Spleen (tissue), 11 donors: ENCODE measurements at regions not wholly inside any gene's neighbourhood (a gene's known extent, or its start where the extent isn't known, plus 50 kb on each side); places are given as distances from the start of the nearest gene placed in this dataset.

Experiments used
- DNase-seq: peaks from one replicate; pipeline ENCODE4 v3.0.0-alpha.2; 2020
- H3K27ac ChIP-seq, 8 donors: fragments of 200-600 bp; sonication (generic) in 7 of 8; 1 replicate in 4 of 8; 2 replicates in 4 of 8; pipeline versions ENCODE4 v1.5.0 to v1.8.0; 2016 to 2021; ENCODE audit warnings: inconsistent platforms in 4 of 8, mild to moderate bottlenecking in 4 of 8, moderate library complexity in 1 of 8
- H3K27me3 ChIP-seq, 7 donors: fragments of 200-600 bp; sonication (generic) in 6 of 7; replicated peaks in 1 of 7; 1 replicate in 4 of 7; 2 replicates in 3 of 7; pipeline versions ENCODE4 v1.5.0 to v1.8.0; 2016 to 2021; ENCODE audit warnings: inconsistent platforms in 3 of 7, mild to moderate bottlenecking in 1 of 7
- H3K36me3 ChIP-seq, 6 donors: fragments of 200-600 bp; sonication (generic) in 5 of 6; 1 replicate in 4 of 6; 2 replicates in 2 of 6; pipeline versions ENCODE4 v1.5.0 to v1.8.0; 2016 to 2021; ENCODE audit warnings: inconsistent platforms in 2 of 6
- H3K4me1 ChIP-seq, 6 donors: fragments of 200-600 bp; sonication (generic) in 5 of 6; 1 replicate in 3 of 6; 2 replicates in 3 of 6; pipeline versions ENCODE4 v1.5.0 to v1.8.0; 2016 to 2021; ENCODE audit warnings: inconsistent platforms in 3 of 6
- H3K4me3 ChIP-seq, 8 donors: fragments of 200-600 bp; sonication (generic) in 7 of 8; 1 replicate in 4 of 8; 2 replicates in 4 of 8; pipeline versions ENCODE4 v1.5.0 to v1.8.0; 2016 to 2021; ENCODE audit warnings: inconsistent platforms in 4 of 8, mild to moderate bottlenecking in 4 of 8, moderate library complexity in 2 of 8
- H3K9me3 ChIP-seq, 8 donors: fragments of 200-600 bp; sonication (generic) in 7 of 8; 1 replicate in 4 of 8; 2 replicates in 4 of 8; pipeline versions ENCODE4 v1.5.0 to v1.8.0; 2016 to 2021; ENCODE audit warnings: inconsistent platforms in 4 of 8
- POLR2A ChIP-seq, 3 donors: fragments of 450-650 bp; IDR thresholded peaks; one replicate each; pipeline ENCODE4 v1.5.1; 2017; ENCODE audit warnings: antibody characterized with exemption in 3 of 3, mild to moderate bottlenecking in 1 of 3
- POLR2AphosphoS5 ChIP-seq, 3 donors: sonication (generic); formaldehyde crosslinking; IDR thresholded peaks; one replicate each; pipeline ENCODE4 v1.5.1; 2017; ENCODE audit warnings: antibody characterized with exemption in 3 of 3
- WGBS, 5 donors: extraction: QIAGEN DNeasy Blood & Tissue Kit in 3 of 5; methylation state at CpG; one replicate each; pipeline versions ENCODE4 v1.1.5 to v1.1.7; 2013 to 2018; 5-methylcytosine and 5-hydroxymethylcytosine counted together
- intact Hi-C: fragments of 100-400 bp; cut with DNase I; formaldehyde crosslinking; loops from one replicate; pipeline ENCODE4 v1.15.0; 2023; ENCODE audit warnings: low total_unique reads
- TF ChIP-seq, protein P1 (sequence below), 11 experiments: fragments of 200-600 bp in 7 of 11; fragments of 450-650 bp in 4 of 11; sonication (generic) in 4 of 11; IDR thresholded peaks in 8 of 11; conservative IDR thresholded peaks in 3 of 11; 1 replicate in 7 of 11; 2 replicates in 4 of 11; pipeline versions ENCODE4 v1.4.0 to v1.8.0; 2016 to 2021; ENCODE audit warnings: antibody characterized with exemption in 11 of 11, inconsistent platforms in 4 of 11, mild to moderate bottlenecking in 1 of 11
- donor health status: healthy with polysubstance abuse.
- donor health status: DM: no; HTN: no; CAD: no; lungs with moderate emphysema.
- donor health status: DM: no; HTN: no; CAD: no.
- donor health status: Bipolar disorder and iron deficiency.
- donor health status: healthy.
- donor health status: DM: no; HTN: no; CAD: no.
- donor health status: DM: yes; HTN: yes; CAD: no.

DNA sequence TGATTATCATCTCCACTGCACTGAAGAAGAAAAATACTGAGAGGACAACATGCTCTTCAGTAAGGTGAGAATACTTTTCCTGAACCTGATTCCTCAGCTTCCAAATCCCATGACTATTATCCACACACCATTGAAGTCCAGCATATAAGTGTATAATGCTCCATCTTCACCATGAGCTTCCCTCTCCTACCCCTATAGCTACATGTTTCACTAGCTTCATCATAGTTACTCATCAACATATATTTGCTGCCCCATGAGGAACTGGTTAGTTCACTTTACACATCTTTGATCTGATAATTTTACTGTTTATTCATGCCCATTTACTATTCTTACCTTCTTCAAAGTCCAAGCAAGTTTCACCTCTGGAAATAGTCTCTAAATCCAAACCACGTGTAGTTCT is 908.5 kb upstream of the SEMA6D start:
- TF ChIP-seq POLR2A (IDR thresholded peaks at IDR 0.05): no peak
- no peak for TF ChIP-seq POLR2AphosphoS5 (IDR thresholded peaks at IDR 0.05)
- TF ChIP-seq, protein P1, sequence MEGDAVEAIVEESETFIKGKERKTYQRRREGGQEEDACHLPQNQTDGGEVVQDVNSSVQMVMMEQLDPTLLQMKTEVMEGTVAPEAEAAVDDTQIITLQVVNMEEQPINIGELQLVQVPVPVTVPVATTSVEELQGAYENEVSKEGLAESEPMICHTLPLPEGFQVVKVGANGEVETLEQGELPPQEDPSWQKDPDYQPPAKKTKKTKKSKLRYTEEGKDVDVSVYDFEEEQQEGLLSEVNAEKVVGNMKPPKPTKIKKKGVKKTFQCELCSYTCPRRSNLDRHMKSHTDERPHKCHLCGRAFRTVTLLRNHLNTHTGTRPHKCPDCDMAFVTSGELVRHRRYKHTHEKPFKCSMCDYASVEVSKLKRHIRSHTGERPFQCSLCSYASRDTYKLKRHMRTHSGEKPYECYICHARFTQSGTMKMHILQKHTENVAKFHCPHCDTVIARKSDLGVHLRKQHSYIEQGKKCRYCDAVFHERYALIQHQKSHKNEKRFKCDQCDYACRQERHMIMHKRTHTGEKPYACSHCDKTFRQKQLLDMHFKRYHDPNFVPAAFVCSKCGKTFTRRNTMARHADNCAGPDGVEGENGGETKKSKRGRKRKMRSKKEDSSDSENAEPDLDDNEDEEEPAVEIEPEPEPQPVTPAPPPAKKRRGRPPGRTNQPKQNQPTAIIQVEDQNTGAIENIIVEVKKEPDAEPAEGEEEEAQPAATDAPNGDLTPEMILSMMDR (IDR thresholded peaks at IDR 0.05 in 8 of 11, conservative IDR thresholded peaks at IDR 0.05 in 3 of 11): no peak
- 44 to 73% (median 52%) methylated on average over 1 of the region's 1 CpG for WGBS, 5 donors
- intact Hi-C loops: no loop called here

GRCh38 chr15:46815240-46815639 is 902.1 kb upstream of the SEMA6D start:
- TF ChIP-seq POLR2AphosphoS5 (IDR thresholded peaks at IDR 0.05) (no peak), POLR2A (IDR thresholded peaks at IDR 0.05) (no peak)
- TF ChIP-seq, protein P1 (IDR thresholded peaks at IDR 0.05 in 8 of 11, conservative IDR thresholded peaks at IDR 0.05 in 3 of 11): no peak
- no peak for DNase-seq
- H3K4me1 ChIP-seq: no peaks in the 10 kb centered on the region
- no peak overlapping the region for H3K27ac ChIP-seq
- peaks cover 0 to 7% (median 0%) of the 10 kb centered on the region in 8 donors for H3K9me3 ChIP-seq
- no peaks in the 10 kb centered on the region for H3K27me3 ChIP-seq
- WGBS, 5 donors: 81 to 89% (median 85%) methylated on average over 4 of the region's 4 CpGs
- intact Hi-C loops: no loop called here
- H3K36me3 ChIP-seq: no peaks in the 10 kb centered on the region
- no peak overlapping the region for H3K4me3 ChIP-seq

More for the DNA sequence above, 908.5 kb upstream of the SEMA6D start:
- Histone ChIP-seq H3K4me3 (no peak overlapping the region), H3K27ac (no peak overlapping the region), H3K9me3 (peaks cover 0 to 6% (median 0%) of the 10 kb centered on the region in 8 donors), H3K36me3 (no peaks in the 10 kb centered on the region), H3K27me3 (no peaks in the 10 kb centered on the region), H3K4me1 (no peaks in the 10 kb centered on the region)
- no peak for DNase-seq

- DNase-seq: no peak
- Histone ChIP-seq H3K27ac (no peak overlapping the region), H3K4me3 (no peak overlapping the region), H3K27me3 (no peaks in the 10 kb centered on the region), H3K9me3 (peaks cover 0 to 7% (median 0%) of the 10 kb centered on the region in 8 donors), H3K36me3 (no peaks in the 10 kb centered on the region), H3K4me1 (no peaks in the 10 kb centered on the region)
- no peak for TF ChIP-seq POLR2A (IDR thresholded peaks at IDR 0.05)
- TF ChIP-seq POLR2AphosphoS5 (IDR thresholded peaks at IDR 0.05): no peak
- TF ChIP-seq, protein P1 (IDR thresholded peaks at IDR 0.05 in 8 of 11, conservative IDR thresholded peaks at IDR 0.05 in 3 of 11): no peak
- intact Hi-C loops: no loop called here
- 50 to 90% (median 68%) methylated on average over 1 of the region's 1 CpG for WGBS, 5 donors
Measured at GRCh38 chr15:46815765-46816164, 901.5 kb upstream of the SEMA6D start.

GRCh38 chr15:46848704-46849103 is 868.6 kb upstream of the SEMA6D start:
- no peaks in the 10 kb centered on the region for H3K27me3 ChIP-seq
- no peak for TF ChIP-seq POLR2AphosphoS5 (IDR thresholded peaks at IDR 0.05)
- TF ChIP-seq POLR2A (IDR thresholded peaks at IDR 0.05): no peak
- TF ChIP-seq, protein P1 (IDR thresholded peaks at IDR 0.05 in 8 of 11, conservative IDR thresholded peaks at IDR 0.05 in 3 of 11): no peak
- intact Hi-C loops: no loop called here
- no peak overlapping the region for H3K4me3 ChIP-seq
- H3K27ac ChIP-seq: no peak overlapping the region
- WGBS, 5 donors: 71 to 92% (median 89%) methylated on average over 1 of the region's 1 CpG
- peaks cover 0 to 42% (median 14%) of the 10 kb centered on the region in 8 donors for H3K9me3 ChIP-seq
- no peaks in the 10 kb centered on the region for H3K4me1 ChIP-seq
- DNase-seq: no peak
- H3K36me3 ChIP-seq: no peaks in the 10 kb centered on the region
